HG03039 (cell line): ENCODE measurements at regions not wholly inside any gene's neighbourhood (a gene's known extent, or its start where the extent isn't known, plus 50 kb on each side); places are given as distances from the start of the nearest gene placed in this dataset.
"Not testable (repeated sequence)": the region's sequence is repeated elsewhere in the genome, so short reads cannot be mapped to it uniquely, and the experiment has no call there.

ENCODE experiments used
- ATAC-seq: cut with Tn5 transposase; IDR thresholded peaks from one replicate; pipeline ENCODE4 v1.9.1; 2021; ENCODE audit warnings: mild to moderate bottlenecking, moderate library complexity; ENCODE audit not compliant: unreplicated experiment

DNA sequence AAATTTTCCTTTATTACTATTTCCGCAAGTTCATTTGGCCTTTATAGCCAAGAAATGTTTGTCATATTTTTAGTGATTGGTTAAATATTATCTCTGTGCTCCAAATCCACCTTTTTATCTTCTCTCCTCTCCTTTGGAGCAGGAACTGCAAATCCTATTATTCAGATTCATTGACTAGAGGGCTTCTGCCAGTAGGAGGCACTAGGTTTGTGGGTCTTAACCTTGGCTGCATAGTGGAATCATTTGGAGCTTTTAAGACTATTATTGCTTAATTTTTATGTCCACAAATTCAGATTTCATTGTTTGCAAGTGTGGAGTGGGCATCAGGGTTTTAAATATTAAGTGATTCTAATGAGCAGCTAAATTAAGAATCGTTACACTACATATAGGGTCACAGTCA is 75.3 kb upstream of the SYT10 start:
- ATAC-seq: no peak

DNA sequence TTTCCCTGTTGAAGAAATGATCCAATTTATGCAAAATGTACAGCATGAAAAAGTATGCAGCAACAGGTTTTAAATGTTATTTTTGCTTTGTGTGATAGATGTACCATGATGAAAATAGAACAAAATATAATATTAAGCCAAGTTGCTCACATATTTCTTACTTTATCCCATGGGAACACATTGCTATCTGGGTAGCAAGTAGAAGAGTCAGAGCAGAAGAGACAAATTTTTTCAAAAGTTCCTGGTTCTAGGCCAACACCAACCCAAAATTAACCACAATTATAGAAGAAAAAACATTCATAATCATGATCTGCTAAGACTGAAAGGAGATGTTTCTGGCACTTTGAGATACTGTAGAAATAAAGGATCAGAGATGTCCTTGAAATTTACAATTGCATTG is 79.9 kb upstream of the SYT10 start:
- no peak for ATAC-seq

DNA sequence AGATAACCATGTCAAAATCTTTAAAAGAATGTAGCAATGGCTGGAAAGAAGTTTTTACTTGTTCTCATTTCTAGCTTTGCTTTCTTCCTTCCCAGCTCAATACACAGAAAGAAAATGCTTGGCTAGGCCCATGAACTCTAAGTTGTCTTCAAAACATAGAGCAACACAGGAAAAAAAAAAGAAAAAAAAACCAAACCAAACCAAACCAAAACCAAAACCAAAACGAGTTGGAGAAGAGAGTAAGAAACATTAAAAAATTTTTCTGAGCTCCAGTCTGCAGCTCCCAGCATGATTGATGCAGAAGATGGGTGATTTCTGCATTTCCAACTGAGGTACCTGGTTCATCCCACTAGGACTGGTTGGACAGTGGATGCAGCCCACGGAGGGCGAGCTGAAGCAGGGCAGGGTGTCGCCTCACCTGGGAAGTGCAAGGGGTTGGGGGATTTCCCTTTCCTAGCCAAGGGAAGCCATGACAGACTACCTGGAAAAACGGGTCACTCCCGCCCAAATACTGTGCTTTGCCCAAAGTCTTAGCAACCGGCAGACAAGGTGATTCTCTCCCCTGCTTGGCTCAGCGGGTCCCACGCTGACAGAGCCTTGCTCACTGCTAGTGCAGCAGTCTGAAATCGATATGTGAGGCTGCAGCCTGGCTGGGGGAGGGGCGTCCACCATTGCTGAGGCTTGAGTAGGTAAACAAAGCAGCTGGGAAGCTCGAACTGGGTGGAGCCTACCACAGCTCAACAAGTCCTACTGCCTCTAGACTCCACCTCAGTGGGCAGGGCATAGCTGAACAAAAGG is 81.1 kb upstream of the SYT10 start:
- ATAC-seq: not testable (repeated sequence)

DNA sequence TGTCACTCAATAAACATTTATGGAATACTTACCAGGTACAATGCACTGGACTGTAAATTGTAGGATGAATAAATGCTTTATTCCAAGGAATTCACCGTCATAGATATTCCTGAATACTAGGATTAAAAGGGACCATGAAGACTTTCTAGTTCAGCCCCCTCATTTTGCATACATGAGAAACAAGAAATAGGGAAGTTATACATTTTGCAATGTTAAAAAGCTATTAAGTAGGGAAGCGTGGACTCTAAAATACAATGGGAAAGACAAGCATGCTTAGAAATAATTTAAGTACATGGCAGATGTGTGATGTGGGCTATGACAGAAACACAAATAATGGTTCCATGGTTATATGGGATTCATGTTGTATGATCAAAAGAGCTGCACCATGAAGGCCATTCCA is 89.4 kb upstream of the SYT10 start:
- no peak for ATAC-seq

DNA sequence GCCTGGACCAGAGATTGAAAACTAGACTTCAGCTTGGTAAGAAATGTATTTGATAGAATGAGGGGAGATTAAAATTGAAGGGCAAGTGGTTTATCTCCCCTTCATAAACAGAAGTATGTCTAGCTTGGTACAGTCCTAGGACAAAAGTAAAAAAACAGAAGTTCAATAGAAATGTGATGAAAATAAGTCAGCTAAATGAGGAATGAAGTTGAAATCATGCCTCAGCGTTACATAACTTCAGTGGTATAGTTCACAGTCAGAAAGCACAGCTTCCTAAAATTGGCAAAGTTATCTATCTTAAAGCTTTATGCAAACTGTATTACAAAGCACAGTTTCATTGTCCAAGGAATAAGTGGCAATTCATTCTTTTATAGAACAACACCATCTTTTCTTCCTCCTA is 90.2 kb upstream of the SYT10 start:
- ATAC-seq: no peak

DNA sequence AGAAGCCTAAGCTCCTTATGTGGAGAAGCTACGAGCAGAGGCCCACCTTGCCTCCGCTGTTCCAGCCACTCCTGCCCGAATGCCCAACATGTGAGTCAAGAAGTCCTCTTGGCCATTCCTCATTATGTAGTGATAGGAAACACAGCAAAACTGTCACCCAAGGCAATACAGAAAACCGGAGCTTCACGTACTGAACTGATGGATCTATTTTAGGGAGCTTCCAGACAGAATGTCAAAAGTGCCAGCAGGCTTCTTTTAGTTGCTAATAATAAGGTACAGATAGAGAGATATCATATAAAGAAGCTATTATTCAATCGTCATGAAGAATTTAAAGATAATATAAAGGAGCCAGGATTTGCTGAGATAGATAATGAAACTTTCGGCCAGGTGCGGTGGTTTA is 91.6 kb upstream of the SYT10 start:
- ATAC-seq: no peak

DNA sequence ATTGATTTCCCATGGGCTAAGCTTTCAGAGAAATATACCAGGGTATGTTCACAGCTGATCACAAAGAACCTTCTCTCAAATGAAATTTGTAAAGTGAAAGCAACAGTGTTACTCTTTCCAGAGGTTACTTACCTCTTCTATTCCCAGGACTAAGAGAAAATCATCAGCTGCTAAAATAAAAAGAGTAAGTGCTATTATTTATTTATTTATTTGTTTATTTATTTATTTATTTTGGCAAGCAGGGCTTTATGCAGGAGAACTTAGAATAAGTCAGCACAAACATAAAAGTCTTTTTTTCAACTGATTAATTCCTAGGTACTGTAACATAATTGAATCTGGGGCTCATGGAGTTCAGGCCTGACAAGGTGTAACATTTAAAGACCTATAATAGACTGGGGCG is 93.9 kb upstream of the SYT10 start:
- ATAC-seq: no peak

DNA sequence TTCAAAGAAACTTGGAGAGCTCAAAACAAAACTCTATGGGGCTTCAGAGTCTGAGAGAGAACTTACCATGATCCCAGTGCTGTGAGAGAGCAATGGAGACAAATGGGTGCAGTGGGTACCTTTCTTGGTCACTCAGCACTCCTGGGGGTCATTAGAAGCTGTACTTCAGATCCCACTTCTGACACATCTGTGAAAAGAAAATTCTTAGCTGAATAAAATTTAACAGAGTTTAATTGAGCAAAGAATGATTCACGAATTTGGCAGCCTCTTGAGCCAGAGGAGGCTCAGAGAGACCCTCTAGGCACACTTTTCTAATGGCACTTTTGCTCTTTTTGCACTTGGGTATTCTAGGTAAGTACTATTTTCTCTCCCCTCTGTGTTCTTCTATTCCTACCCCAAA is 96.8 kb upstream of the SYT10 start:
- no peak for ATAC-seq

DNA sequence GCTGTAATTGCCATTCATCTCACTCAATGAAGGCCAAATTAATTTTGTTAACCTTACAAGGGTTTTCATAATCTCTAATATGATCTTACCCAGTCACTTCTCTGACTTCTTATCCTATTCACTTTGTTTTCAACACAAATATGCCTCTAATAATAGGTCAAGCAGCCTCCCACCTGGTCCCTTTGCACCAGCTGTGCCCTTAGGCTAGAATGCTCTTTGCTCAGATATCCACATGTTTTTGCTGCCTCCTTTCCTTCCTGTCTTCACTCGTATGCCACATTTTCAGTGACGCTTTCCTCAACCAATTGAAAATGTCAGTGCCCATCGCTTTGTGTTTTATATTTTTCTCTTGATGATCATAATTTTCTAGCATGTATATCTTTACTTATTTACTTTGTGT is 106.4 kb upstream of the SYT10 start:
- no peak for ATAC-seq

DNA sequence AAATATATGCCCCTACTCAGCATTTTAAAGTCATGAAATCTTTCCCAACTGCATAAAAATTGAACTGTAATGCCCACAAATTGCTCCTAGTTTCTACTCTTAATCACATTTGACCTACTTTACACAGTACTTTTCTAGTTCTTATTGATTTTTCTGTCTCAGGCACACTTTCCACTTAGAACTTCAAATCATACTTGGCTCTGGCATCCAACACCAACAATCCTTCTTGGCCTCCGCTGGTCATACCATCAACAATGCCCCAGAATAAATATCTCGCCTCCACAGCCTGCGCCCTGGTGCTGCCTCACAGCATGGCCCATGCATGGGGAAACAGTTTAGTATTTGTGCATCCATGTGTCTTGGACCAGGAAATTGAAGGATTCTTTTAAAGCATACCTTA is 107.5 kb upstream of the SYT10 start:
- ATAC-seq: no peak

DNA sequence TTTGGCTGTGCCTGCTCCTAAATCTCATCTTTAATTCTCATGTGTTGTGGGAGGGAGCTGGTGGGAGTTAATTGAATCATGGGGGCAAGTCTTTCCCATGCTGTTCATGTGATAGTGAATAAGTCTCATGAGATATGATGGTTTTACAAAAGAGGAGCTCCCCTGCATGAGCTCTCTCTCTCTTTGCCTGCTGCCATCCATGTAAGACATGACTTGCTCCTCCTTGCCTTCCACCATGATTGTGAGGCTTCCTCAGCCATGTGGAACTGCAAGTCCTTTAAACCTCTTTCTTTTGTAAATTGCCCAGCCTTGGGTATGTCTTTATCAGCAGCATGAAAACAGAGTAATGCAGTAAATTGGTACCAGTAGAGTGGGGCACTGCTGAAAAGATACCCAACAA is 110.6 kb upstream of the SYT10 start:
- ATAC-seq: not testable (repeated sequence)

DNA sequence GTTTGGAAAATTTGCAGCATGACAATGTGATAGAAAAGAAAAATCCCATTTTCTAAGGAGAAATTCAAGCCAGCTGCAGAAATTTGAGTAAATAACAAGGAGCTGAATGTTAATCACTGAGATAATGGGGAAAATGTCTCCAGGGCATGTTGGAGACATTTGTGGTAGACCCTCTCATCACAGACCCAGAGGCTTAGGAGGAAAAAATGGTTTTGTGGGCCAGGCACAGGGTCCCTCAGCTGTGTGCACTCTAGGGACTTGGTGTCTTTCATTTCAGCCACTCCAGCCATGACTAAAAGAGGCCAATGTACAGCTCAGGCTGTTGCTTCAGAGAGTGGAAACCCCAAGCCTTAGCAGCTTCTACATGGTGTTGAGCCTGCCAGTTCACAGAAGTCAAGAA is 111.4 kb upstream of the SYT10 start:
- no peak for ATAC-seq

DNA sequence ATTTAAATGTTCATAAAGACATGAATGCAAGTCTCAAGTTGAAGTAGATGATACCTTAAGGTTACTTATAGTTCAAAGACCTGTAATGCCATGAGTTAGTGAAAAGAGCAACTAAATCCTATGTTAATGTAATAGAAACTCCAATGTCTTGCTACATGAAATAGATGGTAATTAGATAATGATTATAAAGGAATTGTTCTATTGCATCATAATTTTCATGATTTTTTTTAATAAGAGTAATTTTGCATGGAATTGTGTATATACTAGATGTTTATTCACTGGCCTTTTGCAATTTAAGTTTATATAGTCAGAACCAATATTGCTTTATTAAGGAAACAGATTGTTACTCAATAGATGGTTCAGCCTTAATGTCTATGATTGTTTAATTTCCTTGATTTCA is 115.5 kb upstream of the SYT10 start:
- no peak for ATAC-seq

DNA sequence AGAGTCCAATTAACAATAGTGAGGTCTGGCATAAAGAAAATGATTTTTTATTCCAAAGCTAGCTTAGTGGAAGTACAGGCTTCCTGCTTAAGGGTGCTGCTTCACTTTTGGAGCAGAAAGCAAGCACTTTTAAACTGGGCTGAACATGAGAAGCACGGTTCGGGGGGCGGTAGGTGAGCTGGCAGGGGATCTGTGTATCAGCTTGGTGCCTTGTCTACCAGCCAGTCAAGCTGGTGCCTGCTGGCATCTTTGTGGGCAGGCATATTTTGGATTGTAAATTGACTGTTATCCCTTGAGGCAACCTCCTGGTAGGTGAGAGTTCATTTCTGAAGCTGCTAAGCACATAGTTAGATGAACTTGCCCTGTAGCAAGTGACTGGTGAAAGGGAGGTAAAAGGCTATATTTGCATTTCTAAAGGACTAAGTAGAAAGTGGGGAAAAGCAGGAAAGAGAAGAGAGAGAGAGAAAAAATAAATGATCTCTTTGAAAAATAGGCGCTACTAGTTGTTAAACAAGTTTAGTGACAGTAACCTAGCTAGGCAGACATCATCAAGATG is 121.1 kb upstream of the SYT10 start:
- ATAC-seq: no peak

DNA sequence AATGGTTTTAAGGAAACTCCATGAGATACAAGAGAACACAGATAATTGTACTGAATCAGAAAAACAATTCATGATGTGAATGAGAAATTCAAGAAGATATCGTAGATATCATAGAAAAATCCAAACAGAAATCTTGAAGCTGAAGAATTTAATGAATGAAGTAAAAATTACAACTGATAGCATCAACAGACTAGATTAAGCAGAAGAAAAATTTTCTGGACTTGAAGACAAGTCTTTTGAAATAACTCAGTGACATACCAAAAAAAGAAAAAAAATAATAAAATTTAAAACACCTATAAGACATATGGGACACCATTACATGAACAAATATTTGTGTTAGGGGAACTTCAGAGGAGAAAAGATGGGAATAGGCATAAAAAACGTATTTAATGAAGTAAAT is 122.8 kb upstream of the SYT10 start:
- no peak for ATAC-seq

DNA sequence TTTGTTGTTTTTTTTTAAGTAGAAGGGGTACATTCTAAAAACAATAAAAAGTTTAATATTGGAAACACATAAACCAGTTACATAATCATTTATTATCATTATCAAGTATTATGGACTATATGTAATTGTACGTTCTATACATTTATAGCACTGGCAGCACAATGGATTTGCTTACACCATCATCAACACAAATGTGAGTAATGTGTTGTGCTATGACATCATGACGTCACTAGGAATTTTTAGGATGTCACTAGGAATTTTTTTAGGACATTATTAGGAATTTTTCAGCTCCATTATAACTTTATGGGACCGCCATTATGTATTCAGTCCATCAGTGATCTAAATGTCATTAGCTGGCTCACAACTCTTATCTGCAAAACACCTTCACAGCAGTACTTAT is 126.8 kb upstream of the SYT10 start:
- no peak for ATAC-seq

DNA sequence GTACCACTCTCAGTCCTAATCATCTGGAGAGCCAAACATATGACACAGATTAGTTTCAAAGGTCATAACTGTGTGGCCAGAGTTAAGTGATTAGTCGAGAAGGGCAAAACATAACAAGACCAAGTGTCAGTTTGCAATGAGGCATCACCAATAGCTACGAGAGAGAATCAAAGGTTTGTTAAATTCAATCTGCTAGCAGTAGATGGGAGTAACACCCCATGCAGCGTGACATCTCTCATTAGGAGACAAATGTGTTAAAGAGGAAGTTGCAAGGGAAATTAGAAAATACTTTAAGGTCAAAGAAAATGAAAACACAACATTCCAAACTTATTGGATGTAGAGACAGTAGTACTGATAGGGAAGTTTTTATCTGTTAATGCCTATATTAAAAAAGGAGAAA is 135.7 kb upstream of the SYT10 start:
- no peak for ATAC-seq

DNA sequence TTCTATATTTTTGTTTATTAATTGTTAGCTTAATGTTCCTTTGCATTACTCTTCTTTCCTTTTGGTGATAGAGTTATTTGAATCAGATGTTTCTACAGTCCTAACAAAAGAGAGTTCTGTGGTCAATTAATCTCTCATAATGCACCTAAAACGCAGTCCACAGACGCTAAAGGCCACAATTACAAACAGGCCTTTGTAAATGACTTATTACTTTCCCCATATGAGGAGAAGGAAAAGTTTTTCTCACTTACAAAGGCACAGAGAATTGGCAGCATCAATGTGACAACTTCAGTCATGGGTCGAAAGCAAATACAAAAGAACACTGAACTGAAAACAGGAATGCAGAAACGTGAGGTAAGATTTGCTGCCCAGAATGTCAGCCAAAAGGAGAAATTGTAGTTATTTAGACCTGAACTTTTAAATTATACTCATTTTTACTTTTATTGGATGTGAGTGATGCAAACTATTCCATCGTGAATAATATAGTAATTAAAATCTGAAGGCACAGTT is 142.0 kb upstream of the SYT10 start:
- ATAC-seq: no peak

DNA sequence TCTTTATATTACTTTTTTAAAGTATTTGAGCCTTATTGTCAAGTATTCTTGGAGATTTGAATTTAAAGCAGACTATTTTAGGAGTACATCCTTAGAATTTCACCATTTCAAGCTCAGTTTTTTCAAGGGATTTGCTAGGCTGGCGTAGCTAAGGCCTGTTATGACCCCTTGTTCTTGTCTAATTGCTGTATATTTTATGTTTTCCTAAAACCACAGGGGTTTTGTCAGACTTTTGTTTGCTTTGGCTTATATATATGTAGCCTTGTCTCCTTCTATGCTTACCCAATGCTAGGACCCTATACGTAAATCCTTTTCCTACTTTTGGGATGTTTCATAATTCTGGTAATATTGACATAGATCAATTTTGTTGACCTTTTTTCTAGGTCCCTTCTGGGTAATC is 147.0 kb upstream of the SYT10 start:
- ATAC-seq: no peak

DNA sequence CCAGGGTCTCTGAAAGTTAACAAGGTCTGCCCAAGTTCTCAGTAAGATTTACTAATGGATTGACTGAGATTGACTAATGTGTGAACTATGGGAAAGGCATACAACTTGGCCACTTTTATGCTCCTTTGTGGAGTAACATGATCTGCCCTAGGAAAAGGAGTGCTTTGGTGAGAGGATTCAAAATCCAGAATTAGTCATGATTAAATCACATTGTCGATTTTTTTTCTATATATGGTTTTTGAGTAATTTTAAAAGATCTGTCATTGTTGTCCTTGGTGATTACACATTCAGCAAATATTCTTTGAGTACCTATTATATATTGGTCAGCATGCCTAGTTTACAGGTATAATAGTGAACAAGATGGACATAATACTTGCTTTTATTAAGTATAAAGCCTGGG is 147.7 kb upstream of the SYT10 start:
- no peak for ATAC-seq

DNA sequence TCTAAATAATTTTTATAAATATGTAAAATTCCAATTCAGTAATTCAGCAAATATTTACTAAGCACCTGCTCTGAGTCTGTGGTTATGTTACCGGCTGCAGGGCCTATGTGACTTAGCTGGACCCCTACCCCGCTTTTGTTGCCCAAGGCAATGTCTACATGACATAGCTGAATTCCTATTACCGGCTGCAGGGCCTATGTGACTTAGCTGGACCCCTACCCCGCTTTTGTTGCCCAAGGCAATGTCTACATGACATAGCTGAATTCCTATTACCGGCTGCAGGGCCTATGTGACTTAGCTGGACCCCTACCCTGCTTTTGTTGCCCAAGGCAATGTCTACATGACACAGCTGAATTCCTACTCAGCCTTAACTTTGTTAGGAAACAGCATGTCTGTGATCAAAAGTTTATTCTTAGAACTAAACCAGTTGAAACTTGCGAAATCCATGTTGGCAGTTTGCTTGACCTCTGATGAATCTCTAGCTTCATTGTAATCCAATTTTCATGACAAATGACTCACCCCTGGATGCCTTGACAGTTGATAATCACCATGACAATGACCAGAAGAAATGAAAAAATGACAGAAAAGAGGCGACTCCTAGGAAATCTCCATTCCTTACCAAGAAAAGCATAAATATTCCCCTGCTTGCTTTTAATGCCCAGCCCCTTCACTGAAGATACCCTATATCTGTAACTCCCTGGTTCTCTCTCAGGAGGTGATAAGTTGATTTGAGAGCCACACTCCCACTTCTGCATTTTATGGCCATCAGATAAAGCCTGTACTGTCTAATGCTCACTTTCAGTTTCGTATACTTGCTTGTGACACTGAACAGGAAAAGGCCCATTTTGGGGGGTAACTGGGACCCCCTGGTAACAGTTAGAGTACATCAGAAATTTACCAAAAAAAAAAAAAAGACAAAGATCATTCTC is 148.4 kb upstream of the SYT10 start:
- ATAC-seq: peak; percentile 80
